Endothelial cell of umbilical vein (primary cell): ENCODE measurements at regions not wholly inside any gene's neighbourhood (a gene's known extent, or its start where the extent isn't known, plus 50 kb on each side); places are given as distances from the start of the nearest gene placed in this dataset.

ENCODE experiments used
- BruUV-seq: library from RNA; stranded (reverse); fragments of 400-500 nt; replicated peaks from 2 replicates; lab custom pipeline; 2021; lab: Mats Ljungman, UMichigan
- CTCF ChIA-PET: fragments of 300-600, 350-600 bp; sonication (Branson Sonifier 250); formaldehyde crosslinking; loops from one replicate; lab custom pipeline; 2021; ENCODE audit warnings: antibody characterized with exemption, inconsistent platforms; lab: Charles Lee
- POLR2A ChIA-PET: fragments of 300-600, 350-600 bp; sonication (Branson Sonifier 250); formaldehyde crosslinking; loops from one replicate; lab custom pipeline; 2021; ENCODE audit warnings: antibody characterized with exemption, inconsistent platforms; lab: Charles Lee
- DNase-seq: peaks from one replicate; pipeline ENCODE4 v3.0.0-alpha.2; 2011; ENCODE audit warnings: low read depth, low spot score
- FAIRE-seq: peaks from 2 replicates; lab custom pipeline; 2011; peaks lifted over from hg19 to GRCh38; lab: Jason Lieb, UNC
- H2AFZ ChIP-seq: 2 replicates; pipeline ENCODE4 v1.6.0; 2012; ENCODE audit warnings: low read depth, low read length, control low read depth, inconsistent platforms
- H3K27ac ChIP-seq: 2 replicates; pipeline ENCODE4 v1.5.1; 2011; ENCODE audit warnings: low read depth, mild to moderate bottlenecking, control low read depth, low read length, moderate library complexity; ENCODE audit not compliant: insufficient read depth
- H3K27me3 ChIP-seq, 2 experiments: 2 replicates each; pipeline versions ENCODE4 v1.6.0 to v1.6.1; 2011; ENCODE audit warnings: low read length in 2 of 2, mixed read lengths in 1 of 2; ENCODE audit not compliant: control insufficient read depth in 2 of 2, insufficient read depth in 2 of 2
- H3K36me3 ChIP-seq, 2 experiments: 2 replicates in 1 of 2; 3 replicates in 1 of 2; pipeline ENCODE4 v1.5.1; 2011; ENCODE audit warnings: low read length in 2 of 2, mild to moderate bottlenecking in 1 of 2, moderate library complexity in 1 of 2; ENCODE audit not compliant: control insufficient read depth in 2 of 2, insufficient read depth in 2 of 2; ENCODE audit errors: extremely low read depth in 1 of 2
- H3K4me1 ChIP-seq: 3 replicates; pipeline ENCODE4 v1.5.1; 2011; ENCODE audit warnings: mild to moderate bottlenecking, low read length; ENCODE audit not compliant: control insufficient read depth, insufficient read depth; ENCODE audit errors: extremely low read depth
- H3K4me2 ChIP-seq: 2 replicates; pipeline ENCODE4 v1.6.1; 2011; ENCODE audit warnings: low read length, control low read depth, mixed read lengths; ENCODE audit not compliant: insufficient read depth
- H3K4me3 ChIP-seq, 3 experiments: fragments of 200-600 bp in 1 of 3; sonication (generic), shearing (Covaris generic) in 1 of 3; replicated peaks in 1 of 3; 2 replicates each; pipeline ENCODE4 v1.5.1; 2011 to 2016; ENCODE audit warnings: control low read depth in 3 of 3, low read length in 3 of 3, mild to moderate bottlenecking in 2 of 3, inconsistent platforms in 1 of 3, low read depth in 1 of 3, moderate library complexity in 1 of 3; ENCODE audit not compliant: insufficient read depth in 1 of 3
- H3K79me2 ChIP-seq: 2 replicates; pipeline ENCODE4 v1.6.0; 2012; ENCODE audit warnings: low read length, inconsistent platforms; ENCODE audit not compliant: control insufficient read depth, insufficient read depth
- H3K9ac ChIP-seq: replicated peaks from 2 replicates; pipeline ENCODE3; 2011; ENCODE audit warnings: low read length, control low read depth; ENCODE audit not compliant: insufficient read depth; ENCODE audit errors: extremely low read depth
- H3K9me1 ChIP-seq: replicated peaks from 3 replicates; pipeline ENCODE4 v1.6.0; 2011; ENCODE audit warnings: mild to moderate bottlenecking, low read length; ENCODE audit not compliant: control insufficient read depth, insufficient read depth; ENCODE audit errors: extremely low read depth
- H3K9me3 ChIP-seq: replicated peaks from 2 replicates; pipeline ENCODE4 v1.5.1; 2012; ENCODE audit warnings: low read length, inconsistent platforms; ENCODE audit not compliant: control insufficient read depth, insufficient read depth
- H4K20me1 ChIP-seq: replicated peaks from 2 replicates; pipeline ENCODE3; 2011; ENCODE audit warnings: mild to moderate bottlenecking, low read length; ENCODE audit not compliant: control insufficient read depth, insufficient read depth; ENCODE audit errors: extremely low read depth
- EZH2 ChIP-seq: IDR thresholded peaks from 2 replicates; pipeline ENCODE4 v1.6.1; 2012; ENCODE audit warnings: borderline replicate concordance, low read depth, mild to moderate bottlenecking, moderate library complexity, low read length, inconsistent platforms; ENCODE audit not compliant: severe bottlenecking
- FOS ChIP-seq: IDR thresholded peaks from 2 replicates; pipeline ENCODE4 v1.6.1; 2011; ENCODE audit warnings: mild to moderate bottlenecking, low read length, moderate library complexity, borderline replicate concordance; ENCODE audit not compliant: insufficient read depth
- GATA2 ChIP-seq: IDR thresholded peaks from 2 replicates; pipeline ENCODE4 v1.7.0; 2011; ENCODE audit warnings: low read depth, mild to moderate bottlenecking, moderate library complexity, mixed read lengths, low read length; ENCODE audit not compliant: insufficient read length, insufficient read depth
- JUN ChIP-seq: IDR thresholded peaks from 2 replicates; pipeline ENCODE4 v1.6.1; 2011; ENCODE audit warnings: borderline replicate concordance, low read depth; ENCODE audit not compliant: insufficient read length, insufficient read depth
- MYC ChIP-seq: IDR thresholded peaks from one replicate; pipeline ENCODE4 v1.6.1; 2011; ENCODE audit warnings: mild to moderate bottlenecking, low read depth, low read length
- POLR2A ChIP-seq: IDR thresholded peaks from 2 replicates; pipeline ENCODE4 v1.6.1; 2012; ENCODE audit warnings: low read depth, mild to moderate bottlenecking, control low read depth, low read length
- POLR2AphosphoS5 ChIP-seq: IDR thresholded peaks from 2 replicates; pipeline ENCODE4 v1.6.1; 2012; ENCODE audit warnings: low read depth, mild to moderate bottlenecking, control low read depth, low read length, moderate library complexity; ENCODE audit not compliant: insufficient read depth
- dilution Hi-C: fragments of 300-500 bp; cut with MboI; formaldehyde crosslinking; loops from one replicate; pipeline ENCODE4 v1.15.0; 2019; ENCODE audit warnings: low sequenced_read_pairs; ENCODE audit not compliant: extremely low pct_ligation_motif_present
- intact Hi-C: fragments of 100-400 bp; cut with micrococcal nuclease; formaldehyde crosslinking; loops from one replicate; pipeline ENCODE4 v1.10.0; 2022
- TF ChIP-seq, protein P1 (sequence below): IDR thresholded peaks from 2 replicates; pipeline ENCODE4 v1.6.1; 2011; ENCODE audit not compliant: insufficient read depth, insufficient read length
- TF ChIP-seq, protein P2 (sequence below), 2 donors: IDR thresholded peaks; 1 replicate in 1 of 2; 2 replicates in 1 of 2; pipeline ENCODE4 v1.5.1; 2011; ENCODE audit warnings: low read length in 2 of 2, mild to moderate bottlenecking in 2 of 2, moderate library complexity in 2 of 2, control low read depth in 1 of 2, inconsistent platforms in 1 of 2, low read depth in 1 of 2; ENCODE audit not compliant: insufficient read depth in 1 of 2; ENCODE audit errors: extremely low read depth in 1 of 2

DNA sequence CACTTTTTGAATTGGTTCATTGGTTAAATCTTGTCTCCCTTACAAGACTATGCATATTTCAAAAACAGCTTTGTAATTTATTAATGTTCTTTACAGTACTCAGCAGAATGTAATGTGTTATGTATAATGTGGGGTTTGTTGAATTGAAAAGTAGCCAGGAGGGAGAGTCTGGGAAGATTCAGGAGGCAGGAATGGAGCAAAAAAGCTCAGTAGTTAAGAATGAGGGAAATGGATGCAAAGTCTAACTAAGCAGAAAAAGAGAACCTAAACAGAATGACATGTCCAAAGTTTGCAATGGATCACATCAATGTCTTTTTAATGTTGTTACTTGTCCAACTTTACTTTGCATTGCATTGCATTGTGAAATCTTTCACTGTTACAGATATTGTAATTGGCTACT, 86.5 kb upstream of the CARD18 start:
- no peaks in the 10 kb centered on the region for H3K36me3 ChIP-seq
- no peaks in the 10 kb centered on the region for H3K4me1 ChIP-seq
- H3K9me1 ChIP-seq, result no peaks in the 10 kb centered on the region
- no peak overlapping the region for H3K27ac ChIP-seq
- dilution Hi-C loops (no loop called here), intact Hi-C loops (no loop called here)
- H3K9ac ChIP-seq, result no peak overlapping the region
- no peak overlapping the region for H3K4me3 ChIP-seq
- no peak overlapping the region for H3K4me2 ChIP-seq
- ChIA-PET POLR2A (no interaction called here), CTCF (interaction anchor here (2.2 kb wide), 1 partner anchor 15 kb away, joined by 7 read pairs; no protein-coding TSS in a partner anchor)
- no peaks in the 10 kb centered on the region for H3K27me3 ChIP-seq
- H4K20me1 ChIP-seq, result no peaks in the 10 kb centered on the region
- no peaks in the 10 kb centered on the region for H3K9me3 ChIP-seq
- DNase-seq, result no peak
- BruUV-seq, result no TSS peak
- FAIRE-seq, result no peak
- H3K79me2 ChIP-seq, result no peaks in the 10 kb centered on the region
- no peak for TF ChIP-seq EZH2
- TF ChIP-seq FOS, result no peak
- TF ChIP-seq, protein P1, sequence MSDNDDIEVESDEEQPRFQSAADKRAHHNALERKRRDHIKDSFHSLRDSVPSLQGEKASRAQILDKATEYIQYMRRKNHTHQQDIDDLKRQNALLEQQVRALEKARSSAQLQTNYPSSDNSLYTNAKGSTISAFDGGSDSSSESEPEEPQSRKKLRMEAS, result no peak
- no peak for TF ChIP-seq POLR2AphosphoS5
- TF ChIP-seq, protein P2, sequence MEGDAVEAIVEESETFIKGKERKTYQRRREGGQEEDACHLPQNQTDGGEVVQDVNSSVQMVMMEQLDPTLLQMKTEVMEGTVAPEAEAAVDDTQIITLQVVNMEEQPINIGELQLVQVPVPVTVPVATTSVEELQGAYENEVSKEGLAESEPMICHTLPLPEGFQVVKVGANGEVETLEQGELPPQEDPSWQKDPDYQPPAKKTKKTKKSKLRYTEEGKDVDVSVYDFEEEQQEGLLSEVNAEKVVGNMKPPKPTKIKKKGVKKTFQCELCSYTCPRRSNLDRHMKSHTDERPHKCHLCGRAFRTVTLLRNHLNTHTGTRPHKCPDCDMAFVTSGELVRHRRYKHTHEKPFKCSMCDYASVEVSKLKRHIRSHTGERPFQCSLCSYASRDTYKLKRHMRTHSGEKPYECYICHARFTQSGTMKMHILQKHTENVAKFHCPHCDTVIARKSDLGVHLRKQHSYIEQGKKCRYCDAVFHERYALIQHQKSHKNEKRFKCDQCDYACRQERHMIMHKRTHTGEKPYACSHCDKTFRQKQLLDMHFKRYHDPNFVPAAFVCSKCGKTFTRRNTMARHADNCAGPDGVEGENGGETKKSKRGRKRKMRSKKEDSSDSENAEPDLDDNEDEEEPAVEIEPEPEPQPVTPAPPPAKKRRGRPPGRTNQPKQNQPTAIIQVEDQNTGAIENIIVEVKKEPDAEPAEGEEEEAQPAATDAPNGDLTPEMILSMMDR (IDR thresholded peaks at IDR 0.05; ENCODE audit: extremely low read depth in 1 of 2, insufficient read depth in 1 of 2, low read depth in 1 of 2, low read length in 2 of 2), result no peak
- TF ChIP-seq GATA2, result no peak
- TF ChIP-seq POLR2A, result no peak
- no peak for TF ChIP-seq MYC
- TF ChIP-seq JUN, result no peak
- H2AFZ ChIP-seq, result no peak overlapping the region
